Stomach (tissue), 8 donors: ENCODE measurements at regions not wholly inside any gene's neighbourhood (a gene's known extent, or its start where the extent isn't known, plus 50 kb on each side); places are given as distances from the start of the nearest gene placed in this dataset.

Source experiments
- DNase-seq, 2 donors: peaks; one replicate each; pipeline versions ENCODE4 v3.0.0 to v3.0.0-alpha.2; 2013 to 2019
- H3K27ac ChIP-seq, 5 donors: fragments of 200-600 bp in 4 of 5; sonication (generic) in 4 of 5; one replicate each; pipeline ENCODE4 v1.5.1; 2013 to 2019; ENCODE audit warnings: mild to moderate bottlenecking in 1 of 5, moderate library complexity in 1 of 5
- H3K27me3 ChIP-seq, 3 donors: fragments of 200-600 bp; sonication (generic); one replicate each; pipeline ENCODE4 v1.5.1; 2017 to 2019; ENCODE audit warnings: mixed run types in 1 of 3
- H3K36me3 ChIP-seq, 4 donors: fragments of 200-600 bp; sonication (generic); 1 replicate in 3 of 4; 2 replicates in 1 of 4; pipeline ENCODE4 v1.5.1; 2016 to 2019
- H3K4me1 ChIP-seq, 4 donors: fragments of 200-600 bp; sonication (generic); one replicate each; pipeline ENCODE4 v1.5.1; 2016 to 2019
- H3K4me3 ChIP-seq, 4 donors: fragments of 200-600 bp; sonication (generic) in 3 of 4; one replicate each; pipeline ENCODE4 v1.5.1; 2016 to 2019; ENCODE audit warnings: mild to moderate bottlenecking in 1 of 4
- H3K9me3 ChIP-seq, 4 donors: fragments of 200-600 bp; sonication (generic); one replicate each; pipeline ENCODE4 v1.5.1; 2016 to 2019
- EP300 ChIP-seq: sonication (generic); formaldehyde crosslinking; IDR thresholded peaks from one replicate; pipeline ENCODE4 v1.6.1; 2017; ENCODE audit warnings: antibody characterized with exemption
- POLR2A ChIP-seq, 4 donors: fragments of 450-650 bp; IDR thresholded peaks; one replicate each; pipeline ENCODE4 v1.6.1; 2016; ENCODE audit warnings: antibody characterized with exemption in 4 of 4, control low read depth in 2 of 4, mild to moderate bottlenecking in 1 of 4, moderate library complexity in 1 of 4
- POLR2AphosphoS5 ChIP-seq, 3 donors: sonication (generic); formaldehyde crosslinking; IDR thresholded peaks; one replicate each; pipeline ENCODE4 v1.6.1; 2016; ENCODE audit warnings: antibody characterized with exemption in 3 of 3
- WGBS, 5 donors: extraction: QIAGEN DNeasy Blood & Tissue Kit in 3 of 5; methylation state at CpG; one replicate each; pipeline versions ENCODE4 v1.1.5 to v1.1.7; 2013 to 2018; 5-methylcytosine and 5-hydroxymethylcytosine counted together
- intact Hi-C: fragments of 100-400 bp; cut with DNase I; formaldehyde crosslinking; loops from one replicate; pipeline ENCODE4 v1.15.1; 2023; ENCODE audit warnings: low total_unique reads
- TF ChIP-seq, protein P1 (sequence below), 7 experiments: fragments of 450-650 bp in 4 of 7; fragments of 200-600 bp in 3 of 7; sonication (generic) in 3 of 7; IDR thresholded peaks; one replicate each; pipeline ENCODE4 v1.5.1; 2016 to 2019; ENCODE audit warnings: antibody characterized with exemption in 7 of 7, control low read depth in 2 of 7, mild to moderate bottlenecking in 1 of 7
- donor health status: healthy with polysubstance abuse.
- donor health status: Bipolar disorder and iron deficiency.
- donor health status: healthy.

DNA sequence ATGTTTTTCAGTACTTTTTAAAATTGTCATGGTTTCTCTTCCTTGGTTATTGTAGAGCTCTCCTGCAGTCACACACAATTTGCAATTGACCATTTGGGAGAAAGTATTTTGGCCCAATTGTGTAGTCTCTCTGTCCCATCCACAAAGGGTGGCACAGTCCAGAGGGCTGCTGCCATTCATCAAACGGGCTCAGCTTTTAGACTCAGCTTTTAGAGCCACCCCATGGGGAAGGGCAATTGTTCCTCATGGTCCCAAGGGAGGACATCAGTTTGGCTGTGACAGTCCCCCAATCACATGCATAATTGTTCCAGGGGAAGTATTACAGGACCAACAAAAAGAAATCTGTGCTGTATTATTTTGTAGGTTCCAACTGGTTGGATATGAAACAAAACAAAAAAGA is 207.6 kb downstream of the ZNF462 start:
- H3K27me3 ChIP-seq, result no peaks in the 10 kb centered on the region
- H3K9me3 ChIP-seq, result no peaks in the 10 kb centered on the region
- no peaks in the 10 kb centered on the region for H3K36me3 ChIP-seq
- H3K4me3 ChIP-seq, result no peak overlapping the region
- TF ChIP-seq EP300 (no peak), POLR2AphosphoS5 (IDR thresholded peaks at IDR 0.05) (no peak), POLR2A (IDR thresholded peaks at IDR 0.05) (no peak)
- TF ChIP-seq, protein P1, sequence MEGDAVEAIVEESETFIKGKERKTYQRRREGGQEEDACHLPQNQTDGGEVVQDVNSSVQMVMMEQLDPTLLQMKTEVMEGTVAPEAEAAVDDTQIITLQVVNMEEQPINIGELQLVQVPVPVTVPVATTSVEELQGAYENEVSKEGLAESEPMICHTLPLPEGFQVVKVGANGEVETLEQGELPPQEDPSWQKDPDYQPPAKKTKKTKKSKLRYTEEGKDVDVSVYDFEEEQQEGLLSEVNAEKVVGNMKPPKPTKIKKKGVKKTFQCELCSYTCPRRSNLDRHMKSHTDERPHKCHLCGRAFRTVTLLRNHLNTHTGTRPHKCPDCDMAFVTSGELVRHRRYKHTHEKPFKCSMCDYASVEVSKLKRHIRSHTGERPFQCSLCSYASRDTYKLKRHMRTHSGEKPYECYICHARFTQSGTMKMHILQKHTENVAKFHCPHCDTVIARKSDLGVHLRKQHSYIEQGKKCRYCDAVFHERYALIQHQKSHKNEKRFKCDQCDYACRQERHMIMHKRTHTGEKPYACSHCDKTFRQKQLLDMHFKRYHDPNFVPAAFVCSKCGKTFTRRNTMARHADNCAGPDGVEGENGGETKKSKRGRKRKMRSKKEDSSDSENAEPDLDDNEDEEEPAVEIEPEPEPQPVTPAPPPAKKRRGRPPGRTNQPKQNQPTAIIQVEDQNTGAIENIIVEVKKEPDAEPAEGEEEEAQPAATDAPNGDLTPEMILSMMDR (IDR thresholded peaks at IDR 0.05), result no peak
- intact Hi-C loops, result no loop called here
- no peak for DNase-seq
- H3K4me1 ChIP-seq, result peaks cover 4 to 27% (median 13%) of the 10 kb centered on the region in 4 donors
- no peak overlapping the region for H3K27ac ChIP-seq
- 45 to 73% (median 62%) methylated on average over 1 of the region's 1 CpG for WGBS, 5 donors

DNA sequence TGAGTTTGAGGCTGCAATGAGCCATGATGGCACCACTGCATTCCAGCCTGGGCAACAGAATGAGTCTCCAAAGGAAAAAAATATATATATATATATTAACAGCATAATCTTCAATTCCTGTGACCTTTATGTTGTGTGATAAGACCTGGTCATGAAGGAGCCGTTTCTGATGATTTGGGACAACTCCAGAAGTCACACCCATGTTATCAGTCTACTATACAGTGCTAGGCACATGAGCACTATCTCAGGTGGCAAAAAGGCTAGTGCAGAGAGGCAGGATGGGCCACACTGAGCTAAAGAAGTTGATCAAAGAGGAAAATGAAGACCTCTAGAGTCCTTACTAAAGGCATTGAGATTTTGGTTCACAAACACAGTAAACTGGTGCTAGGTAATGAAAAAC is 205.0 kb upstream of the RAD23B start:
- Histone ChIP-seq H3K36me3 (no peaks in the 10 kb centered on the region), H3K4me1 (no peaks in the 10 kb centered on the region), H3K27ac (no peak overlapping the region), H3K4me3 (no peak overlapping the region), H3K9me3 (no peaks in the 10 kb centered on the region), H3K27me3 (no peaks in the 10 kb centered on the region)
- intact Hi-C loops, result no loop called here
- 17 to 50% (median 33%) methylated on average over 1 of the region's 1 CpG for WGBS, 5 donors
- DNase-seq, result no peak
- TF ChIP-seq EP300 (no peak), POLR2A (IDR thresholded peaks at IDR 0.05) (no peak), POLR2AphosphoS5 (IDR thresholded peaks at IDR 0.05) (no peak)
- TF ChIP-seq, protein P1 (IDR thresholded peaks at IDR 0.05), result no peak

- Histone ChIP-seq H3K27ac (no peak overlapping the region), H3K4me1 (no peaks in the 10 kb centered on the region), H3K9me3 (no peaks in the 10 kb centered on the region), H3K4me3 (no peak overlapping the region), H3K36me3 (no peaks in the 10 kb centered on the region), H3K27me3 (no peaks in the 10 kb centered on the region)
- TF ChIP-seq POLR2A (IDR thresholded peaks at IDR 0.05) (no peak), EP300 (no peak), POLR2AphosphoS5 (IDR thresholded peaks at IDR 0.05) (no peak)
- TF ChIP-seq, protein P1 (IDR thresholded peaks at IDR 0.05), result no peak
- WGBS, 5 donors, result 40 to 72% (median 45%) methylated on average over 1 of the region's 1 CpG
- no peak for DNase-seq
- intact Hi-C loops, result no loop called here
These were observed 203.5 kb upstream of the RAD23B start for GRCh38 chr9:107079589-107079988.

- H3K36me3 ChIP-seq, result no peaks in the 10 kb centered on the region
- TF ChIP-seq POLR2AphosphoS5 (IDR thresholded peaks at IDR 0.05) (no peak), EP300 (no peak), POLR2A (IDR thresholded peaks at IDR 0.05) (no peak)
- TF ChIP-seq, protein P1 (IDR thresholded peaks at IDR 0.05), result no peak
- no peaks in the 10 kb centered on the region for H3K27me3 ChIP-seq
- no peak overlapping the region for H3K4me3 ChIP-seq
- 63 to 69% (median 67%) methylated on average over 3 of the region's 3 CpGs for whole genome bisulfite sequencing, 5 donors
- H3K27ac ChIP-seq, result no peak overlapping the region
- no peaks in the 10 kb centered on the region for H3K4me1 ChIP-seq
- DNase-seq, result no peak
- intact Hi-C loops, result no loop called here
- no peaks in the 10 kb centered on the region for H3K9me3 ChIP-seq
These were observed 202.9 kb upstream of the RAD23B start for GRCh38 chr9:107080130-107080529.
